HL-60 (cell line): ENCODE measurements at regions not wholly inside any gene's neighbourhood (a gene's known extent, or its start where the extent isn't known, plus 50 kb on each side); places are given as distances from the start of the nearest gene placed in this dataset.

Experiments used
- DNase-seq, 2 experiments: peaks; one replicate each; pipeline ENCODE4 v3.0.0-alpha.2; 2010 to 2020; ENCODE audit warnings: low read depth in 1 of 2, low spot score in 1 of 2
- H3K27ac ChIP-seq: fragments of 250-450 bp; sonication (Bioruptor Pico); replicated peaks from 2 replicates; pipeline ENCODE4 v1.5.1; 2020; ENCODE audit warnings: mild to moderate bottlenecking, moderate library complexity
- H3K27me3 ChIP-seq: fragments of 250-450 bp; sonication (Bioruptor Pico); 2 replicates; pipeline ENCODE4 v1.5.1; 2021; ENCODE audit warnings: mild to moderate bottlenecking, moderate library complexity; ENCODE audit not compliant: insufficient read depth, poor library complexity, severe bottlenecking
- H3K4me3 ChIP-seq: replicated peaks from 2 replicates; pipeline ENCODE4 v1.5.1; 2011; ENCODE audit warnings: mild to moderate bottlenecking, control low read depth, low read length; ENCODE audit not compliant: insufficient read depth
- GABPA ChIP-seq: IDR thresholded peaks from 2 replicates; pipeline ENCODE4 v1.6.1; 2012; ENCODE audit warnings: low read depth
- POLR2AphosphoS5 ChIP-seq: IDR thresholded peaks from 2 replicates; pipeline ENCODE4 v1.6.1; 2012; ENCODE audit warnings: low read depth
- SPI1 ChIP-seq: IDR thresholded peaks from 2 replicates; pipeline ENCODE4 v1.6.1; 2012; ENCODE audit warnings: low read depth, mild to moderate bottlenecking, borderline replicate concordance
- TF ChIP-seq, protein P1 (sequence below): IDR thresholded peaks from one replicate; pipeline ENCODE4 v1.5.1; 2011; ENCODE audit warnings: low read length, control low read depth, inconsistent platforms; ENCODE audit not compliant: insufficient read depth
- TF ChIP-seq, protein P2 (sequence below): IDR thresholded peaks from 2 replicates; pipeline ENCODE4 v1.6.1; 2012; ENCODE audit warnings: low read depth; ENCODE audit not compliant: insufficient replicate concordance

DNA sequence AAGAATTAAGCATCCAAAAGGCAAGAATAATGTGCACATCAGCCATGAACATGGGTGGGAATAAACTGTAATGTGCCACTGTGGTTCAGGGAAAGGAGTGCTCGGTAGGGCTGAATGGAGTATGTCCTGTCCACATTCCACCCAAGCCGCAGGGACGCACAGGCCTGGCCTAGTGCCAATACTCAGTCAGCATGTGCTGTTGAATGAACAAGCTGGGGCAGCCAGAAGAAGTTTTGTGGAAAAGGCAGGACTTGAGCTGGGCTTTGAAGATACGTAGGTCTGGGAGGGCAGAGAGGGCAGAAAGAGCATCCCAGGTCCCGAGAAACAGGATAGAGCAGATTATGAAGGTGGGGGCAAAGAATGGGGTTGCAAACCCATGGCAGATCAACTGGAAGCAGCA is 60.0 kb upstream of the PLET1 start:
- Histone ChIP-seq H3K27me3 (no peaks in the 10 kb centered on the region), H3K27ac (no peak overlapping the region), H3K4me3 (no peak overlapping the region)
- TF ChIP-seq, protein P1, sequence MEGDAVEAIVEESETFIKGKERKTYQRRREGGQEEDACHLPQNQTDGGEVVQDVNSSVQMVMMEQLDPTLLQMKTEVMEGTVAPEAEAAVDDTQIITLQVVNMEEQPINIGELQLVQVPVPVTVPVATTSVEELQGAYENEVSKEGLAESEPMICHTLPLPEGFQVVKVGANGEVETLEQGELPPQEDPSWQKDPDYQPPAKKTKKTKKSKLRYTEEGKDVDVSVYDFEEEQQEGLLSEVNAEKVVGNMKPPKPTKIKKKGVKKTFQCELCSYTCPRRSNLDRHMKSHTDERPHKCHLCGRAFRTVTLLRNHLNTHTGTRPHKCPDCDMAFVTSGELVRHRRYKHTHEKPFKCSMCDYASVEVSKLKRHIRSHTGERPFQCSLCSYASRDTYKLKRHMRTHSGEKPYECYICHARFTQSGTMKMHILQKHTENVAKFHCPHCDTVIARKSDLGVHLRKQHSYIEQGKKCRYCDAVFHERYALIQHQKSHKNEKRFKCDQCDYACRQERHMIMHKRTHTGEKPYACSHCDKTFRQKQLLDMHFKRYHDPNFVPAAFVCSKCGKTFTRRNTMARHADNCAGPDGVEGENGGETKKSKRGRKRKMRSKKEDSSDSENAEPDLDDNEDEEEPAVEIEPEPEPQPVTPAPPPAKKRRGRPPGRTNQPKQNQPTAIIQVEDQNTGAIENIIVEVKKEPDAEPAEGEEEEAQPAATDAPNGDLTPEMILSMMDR: no peak
- TF ChIP-seq POLR2AphosphoS5 (no peak), SPI1 (no peak), GABPA (no peak)
- TF ChIP-seq, protein P2, sequence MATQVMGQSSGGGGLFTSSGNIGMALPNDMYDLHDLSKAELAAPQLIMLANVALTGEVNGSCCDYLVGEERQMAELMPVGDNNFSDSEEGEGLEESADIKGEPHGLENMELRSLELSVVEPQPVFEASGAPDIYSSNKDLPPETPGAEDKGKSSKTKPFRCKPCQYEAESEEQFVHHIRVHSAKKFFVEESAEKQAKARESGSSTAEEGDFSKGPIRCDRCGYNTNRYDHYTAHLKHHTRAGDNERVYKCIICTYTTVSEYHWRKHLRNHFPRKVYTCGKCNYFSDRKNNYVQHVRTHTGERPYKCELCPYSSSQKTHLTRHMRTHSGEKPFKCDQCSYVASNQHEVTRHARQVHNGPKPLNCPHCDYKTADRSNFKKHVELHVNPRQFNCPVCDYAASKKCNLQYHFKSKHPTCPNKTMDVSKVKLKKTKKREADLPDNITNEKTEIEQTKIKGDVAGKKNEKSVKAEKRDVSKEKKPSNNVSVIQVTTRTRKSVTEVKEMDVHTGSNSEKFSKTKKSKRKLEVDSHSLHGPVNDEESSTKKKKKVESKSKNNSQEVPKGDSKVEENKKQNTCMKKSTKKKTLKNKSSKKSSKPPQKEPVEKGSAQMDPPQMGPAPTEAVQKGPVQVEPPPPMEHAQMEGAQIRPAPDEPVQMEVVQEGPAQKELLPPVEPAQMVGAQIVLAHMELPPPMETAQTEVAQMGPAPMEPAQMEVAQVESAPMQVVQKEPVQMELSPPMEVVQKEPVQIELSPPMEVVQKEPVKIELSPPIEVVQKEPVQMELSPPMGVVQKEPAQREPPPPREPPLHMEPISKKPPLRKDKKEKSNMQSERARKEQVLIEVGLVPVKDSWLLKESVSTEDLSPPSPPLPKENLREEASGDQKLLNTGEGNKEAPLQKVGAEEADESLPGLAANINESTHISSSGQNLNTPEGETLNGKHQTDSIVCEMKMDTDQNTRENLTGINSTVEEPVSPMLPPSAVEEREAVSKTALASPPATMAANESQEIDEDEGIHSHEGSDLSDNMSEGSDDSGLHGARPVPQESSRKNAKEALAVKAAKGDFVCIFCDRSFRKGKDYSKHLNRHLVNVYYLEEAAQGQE: no peak
- DNase-seq: no peak

DNA sequence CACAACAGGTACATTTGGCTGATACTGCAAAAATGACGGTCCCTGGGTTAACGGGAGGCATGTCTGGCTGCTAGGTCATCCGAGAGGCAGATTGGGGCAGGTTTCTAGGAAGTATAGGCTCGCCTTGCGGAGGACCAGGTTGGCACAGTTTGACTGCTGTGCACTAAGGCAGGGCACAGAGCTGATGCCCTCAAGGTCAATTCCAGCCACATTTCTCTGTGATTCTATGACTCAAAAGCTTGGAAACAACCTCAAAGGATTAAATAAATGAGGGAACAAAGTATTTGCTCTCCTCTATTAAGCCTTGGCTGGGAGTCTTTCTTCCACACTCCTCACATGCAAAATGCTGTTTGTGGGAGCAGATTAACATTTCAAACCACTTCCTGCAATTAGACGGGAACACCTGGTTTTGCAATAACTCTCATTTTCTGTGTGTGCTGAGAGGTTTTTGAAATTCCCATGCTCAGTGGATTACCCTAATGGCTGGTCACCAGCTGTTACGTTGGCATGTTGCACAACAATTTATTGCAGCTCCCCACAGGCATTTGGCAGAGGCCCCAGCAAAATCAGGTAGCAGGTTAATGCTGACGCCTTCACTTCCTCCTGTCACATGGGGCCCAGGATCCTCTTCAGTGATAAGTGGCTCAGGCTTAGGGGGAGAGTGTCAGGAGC is 61.0 kb upstream of the PLET1 start:
- Histone ChIP-seq H3K4me3 (no peak overlapping the region), H3K27ac (peak overlapping the region; percentile 32)

DNA sequence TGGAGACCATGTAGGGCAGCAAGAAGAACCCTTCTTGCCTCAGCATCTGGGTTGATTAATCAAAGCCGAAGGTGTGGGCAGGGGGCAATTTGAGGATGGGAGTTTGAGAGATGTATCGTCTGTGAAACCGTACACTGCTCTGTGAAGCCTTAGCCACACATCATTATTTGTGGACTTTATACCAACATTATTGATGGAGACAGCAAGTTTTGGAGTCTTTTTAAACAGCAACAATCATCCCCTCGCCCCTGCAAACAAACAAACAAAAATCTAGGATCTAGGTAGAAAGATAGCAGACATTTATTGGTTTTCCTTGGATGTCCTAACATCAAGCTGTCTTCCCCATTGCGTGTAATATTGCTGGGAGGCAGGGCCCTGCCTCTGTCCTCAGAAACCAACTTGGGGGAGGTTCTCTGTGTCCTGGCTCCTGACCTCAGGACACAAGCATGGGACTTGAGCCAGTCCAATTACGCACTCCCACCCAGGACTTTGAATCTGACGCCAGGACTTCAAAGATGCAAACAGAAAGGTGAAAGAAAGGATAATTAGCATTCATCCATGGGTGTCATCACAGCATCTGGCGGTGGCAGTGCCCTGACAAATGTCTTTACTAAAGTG is 61.6 kb upstream of the PLET1 start:
- H3K27ac ChIP-seq: peak overlapping the region; percentile 30
- DNase-seq: no peak
- H3K27me3 ChIP-seq: no peaks in the 10 kb centered on the region
- H3K4me3 ChIP-seq: no peak overlapping the region
- TF ChIP-seq SPI1: no peak

More for the DNA sequence above, 61.0 kb upstream of the PLET1 start:
- H3K27me3 ChIP-seq: no peaks in the 10 kb centered on the region
- peak; percentile 96 to 98 for DNase-seq
- TF ChIP-seq, protein P1: no peak
- TF ChIP-seq GABPA (peak; percentile 48; the same call in 1 of the 2 replicates), POLR2AphosphoS5 (peak; percentile 92), SPI1 (peak; percentile 66; the same call in 1 of the 2 replicates)
- TF ChIP-seq, protein P2: no peak

DNA sequence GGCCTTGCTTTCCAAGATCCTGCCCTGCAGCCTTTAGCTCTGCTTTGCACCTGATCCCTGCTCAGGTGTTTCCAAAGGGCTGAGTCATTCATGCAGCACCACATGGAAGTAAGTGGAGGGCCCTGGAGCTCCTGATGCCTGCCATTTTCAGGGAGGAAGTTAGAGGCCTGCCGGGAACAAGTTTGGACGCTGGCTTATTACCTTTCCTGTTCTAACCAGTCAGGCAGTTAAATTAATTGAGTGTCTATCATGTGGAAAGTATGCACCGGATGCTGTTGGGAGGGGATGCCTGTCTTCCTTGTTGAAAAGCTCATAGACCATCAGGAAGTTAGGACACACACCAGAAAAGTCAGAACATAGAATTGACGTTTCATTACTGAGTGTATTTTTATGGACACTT is 73.7 kb upstream of the PLET1 start:
- no peaks in the 10 kb centered on the region for H3K27me3 ChIP-seq
- DNase-seq: peak; percentile 18 to 28
- TF ChIP-seq, protein P2: no peak
- no peak overlapping the region for H3K4me3 ChIP-seq
- H3K27ac ChIP-seq: no peak overlapping the region; the same call in 1 of the 2 replicates
